Stomach (tissue), 8 donors: ENCODE measurements at regions not wholly inside any gene's neighbourhood (a gene's known extent, or its start where the extent isn't known, plus 50 kb on each side); places are given as distances from the start of the nearest gene placed in this dataset.
"Not testable (repeated sequence)": the region's sequence is repeated elsewhere in the genome, so short reads cannot be mapped to it uniquely, and the experiment has no call there.

Experiments used
- DNase-seq, 2 donors: peaks; one replicate each; pipeline versions ENCODE4 v3.0.0 to v3.0.0-alpha.2; 2013 to 2019
- H3K27ac ChIP-seq, 5 donors: fragments of 200-600 bp in 4 of 5; sonication (generic) in 4 of 5; one replicate each; pipeline ENCODE4 v1.5.1; 2013 to 2019; ENCODE audit warnings: mild to moderate bottlenecking in 1 of 5, moderate library complexity in 1 of 5
- H3K27me3 ChIP-seq, 3 donors: fragments of 200-600 bp; sonication (generic); one replicate each; pipeline ENCODE4 v1.5.1; 2017 to 2019; ENCODE audit warnings: mixed run types in 1 of 3
- H3K36me3 ChIP-seq, 4 donors: fragments of 200-600 bp; sonication (generic); 1 replicate in 3 of 4; 2 replicates in 1 of 4; pipeline ENCODE4 v1.5.1; 2016 to 2019
- H3K4me1 ChIP-seq, 4 donors: fragments of 200-600 bp; sonication (generic); one replicate each; pipeline ENCODE4 v1.5.1; 2016 to 2019
- H3K4me3 ChIP-seq, 4 donors: fragments of 200-600 bp; sonication (generic) in 3 of 4; one replicate each; pipeline ENCODE4 v1.5.1; 2016 to 2019; ENCODE audit warnings: mild to moderate bottlenecking in 1 of 4
- H3K9me3 ChIP-seq, 4 donors: fragments of 200-600 bp; sonication (generic); one replicate each; pipeline ENCODE4 v1.5.1; 2016 to 2019
- CTCF ChIP-seq, 7 experiments: fragments of 450-650 bp in 4 of 7; fragments of 200-600 bp in 3 of 7; sonication (generic) in 3 of 7; IDR thresholded peaks; one replicate each; pipeline ENCODE4 v1.5.1; 2016 to 2019; ENCODE audit warnings: antibody characterized with exemption in 7 of 7, control low read depth in 2 of 7, mild to moderate bottlenecking in 1 of 7
- EP300 ChIP-seq: sonication (generic); formaldehyde crosslinking; IDR thresholded peaks from one replicate; pipeline ENCODE4 v1.6.1; 2017; ENCODE audit warnings: antibody characterized with exemption
- POLR2A ChIP-seq, 4 donors: fragments of 450-650 bp; IDR thresholded peaks; one replicate each; pipeline ENCODE4 v1.6.1; 2016; ENCODE audit warnings: antibody characterized with exemption in 4 of 4, control low read depth in 2 of 4, mild to moderate bottlenecking in 1 of 4, moderate library complexity in 1 of 4
- POLR2AphosphoS5 ChIP-seq, 3 donors: sonication (generic); formaldehyde crosslinking; IDR thresholded peaks; one replicate each; pipeline ENCODE4 v1.6.1; 2016; ENCODE audit warnings: antibody characterized with exemption in 3 of 3
- WGBS, 5 donors: extraction: QIAGEN DNeasy Blood & Tissue Kit in 3 of 5; methylation state at CpG; one replicate each; pipeline versions ENCODE4 v1.1.5 to v1.1.7; 2013 to 2018; 5-methylcytosine and 5-hydroxymethylcytosine counted together
- intact Hi-C: fragments of 100-400 bp; cut with DNase I; formaldehyde crosslinking; loops from one replicate; pipeline ENCODE4 v1.15.1; 2023; ENCODE audit warnings: low total_unique reads
- donor health status: healthy with polysubstance abuse.
- donor health status: Bipolar disorder and iron deficiency.
- donor health status: healthy.

DNA sequence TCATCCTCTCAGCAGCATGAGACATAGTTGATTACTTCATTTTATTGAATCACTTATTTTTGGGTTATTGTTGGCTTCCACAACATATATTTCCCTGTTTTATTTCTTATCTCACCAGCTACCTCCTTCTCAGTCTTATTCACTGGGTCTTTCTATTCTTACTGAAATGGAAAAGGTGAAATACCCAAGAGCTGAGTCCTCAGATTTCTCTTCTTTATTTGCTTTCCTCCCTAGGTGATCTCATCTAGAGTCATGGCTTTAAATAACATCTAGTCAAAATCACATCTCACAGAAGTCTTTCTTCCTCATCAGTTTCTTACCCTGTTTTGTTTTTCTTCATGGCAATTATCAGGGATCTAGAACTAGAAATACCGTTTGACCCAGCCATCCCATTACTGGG is 105.0 kb upstream of the RBBP8 start:
- H3K4me3 ChIP-seq, result no peak overlapping the region
- TF ChIP-seq POLR2AphosphoS5 (IDR thresholded peaks at IDR 0.05) (no peak), CTCF (IDR thresholded peaks at IDR 0.05) (no peak), EP300 (no peak), POLR2A (IDR thresholded peaks at IDR 0.05) (no peak)
- no peaks in the 10 kb centered on the region for H3K4me1 ChIP-seq
- 74 to 90% (median 85%) methylated on average over 1 of the region's 1 CpG for WGBS, 5 donors
- intact Hi-C loops, result no loop called here
- no peak overlapping the region for H3K27ac ChIP-seq
- no peaks in the 10 kb centered on the region for H3K36me3 ChIP-seq
- no peak for DNase-seq
- H3K9me3 ChIP-seq, result no peaks in the 10 kb centered on the region
- no peaks in the 10 kb centered on the region for H3K27me3 ChIP-seq

DNA sequence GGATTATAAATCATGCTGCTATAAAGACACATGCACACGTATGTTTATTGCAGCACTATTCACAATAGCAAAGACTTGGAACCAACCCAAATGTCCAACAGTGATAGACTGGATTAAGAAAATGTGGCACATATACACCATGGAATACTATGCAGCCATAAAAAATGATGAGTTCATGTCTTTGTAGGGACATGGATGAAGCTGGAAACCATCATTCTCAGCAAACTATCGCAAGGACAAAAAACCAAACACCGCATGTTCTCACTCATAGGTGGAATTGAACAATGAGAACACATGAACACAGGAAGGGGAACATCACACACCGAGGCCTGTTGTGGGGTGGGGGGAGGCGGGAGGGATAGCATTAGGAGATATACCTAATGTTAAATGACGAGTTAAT is 104.5 kb upstream of the RBBP8 start:
- WGBS, 5 donors, result 80 to 96% (median 90%) methylated on average over 5 to 6 of the region's 6 CpGs
- H3K4me1 ChIP-seq, result not testable (repeated sequence)

GRCh38 chr18:22829781-22830180 is 103.3 kb upstream of the RBBP8 start:
- H3K9me3 ChIP-seq, result no peaks in the 10 kb centered on the region
- no peak for TF ChIP-seq POLR2A (IDR thresholded peaks at IDR 0.05)
- no peak for TF ChIP-seq EP300
- no peak for TF ChIP-seq POLR2AphosphoS5 (IDR thresholded peaks at IDR 0.05)
- no peak for TF ChIP-seq CTCF (IDR thresholded peaks at IDR 0.05)
- intact Hi-C loops, result no loop called here
- no peak overlapping the region for H3K27ac ChIP-seq
- H3K27me3 ChIP-seq, result no peaks in the 10 kb centered on the region
- no peaks in the 10 kb centered on the region for H3K4me1 ChIP-seq
- H3K4me3 ChIP-seq, result no peak overlapping the region
- no peaks in the 10 kb centered on the region for H3K36me3 ChIP-seq
- WGBS, 5 donors, result 61 to 70% (median 69%) methylated on average over 2 of the region's 2 CpGs
- DNase-seq, result no peak

More for the DNA sequence above, 104.5 kb upstream of the RBBP8 start:
- H3K27me3 ChIP-seq, H3K27ac ChIP-seq, H3K4me3 ChIP-seq, H3K9me3 ChIP-seq, H3K36me3 ChIP-seq, intact Hi-C loops, DNase-seq: not testable (repeated sequence)

DNA sequence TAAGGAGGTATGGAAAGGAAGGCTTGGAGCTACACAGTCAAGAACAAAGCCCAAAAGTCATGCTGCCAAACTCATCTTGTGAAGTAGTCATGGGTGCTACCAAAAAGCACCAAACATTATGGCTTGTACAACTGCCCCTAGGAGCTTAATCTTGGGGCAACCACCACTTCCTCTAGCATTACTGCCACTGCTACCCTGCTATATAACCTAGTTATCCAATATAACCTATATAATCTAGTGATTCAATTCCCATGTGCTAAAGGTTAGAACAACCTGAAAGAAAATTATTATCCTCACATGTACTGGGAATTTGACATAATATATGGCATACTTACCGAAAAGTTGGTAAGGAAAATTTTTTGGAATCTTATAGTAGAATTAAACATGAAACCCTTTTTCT is 102.6 kb upstream of the RBBP8 start:
- intact Hi-C loops, result no loop called here
- Histone ChIP-seq H3K36me3 (no peaks in the 10 kb centered on the region), H3K4me3 (no peak overlapping the region), H3K4me1 (no peaks in the 10 kb centered on the region), H3K27ac (no peak overlapping the region), H3K27me3 (no peaks in the 10 kb centered on the region), H3K9me3 (no peaks in the 10 kb centered on the region)
- no peak for DNase-seq
- no peak for TF ChIP-seq CTCF (IDR thresholded peaks at IDR 0.05)
- 91 to 98% (median 94%) methylated on average over 1 of the region's 1 CpG for WGBS, 5 donors

DNA sequence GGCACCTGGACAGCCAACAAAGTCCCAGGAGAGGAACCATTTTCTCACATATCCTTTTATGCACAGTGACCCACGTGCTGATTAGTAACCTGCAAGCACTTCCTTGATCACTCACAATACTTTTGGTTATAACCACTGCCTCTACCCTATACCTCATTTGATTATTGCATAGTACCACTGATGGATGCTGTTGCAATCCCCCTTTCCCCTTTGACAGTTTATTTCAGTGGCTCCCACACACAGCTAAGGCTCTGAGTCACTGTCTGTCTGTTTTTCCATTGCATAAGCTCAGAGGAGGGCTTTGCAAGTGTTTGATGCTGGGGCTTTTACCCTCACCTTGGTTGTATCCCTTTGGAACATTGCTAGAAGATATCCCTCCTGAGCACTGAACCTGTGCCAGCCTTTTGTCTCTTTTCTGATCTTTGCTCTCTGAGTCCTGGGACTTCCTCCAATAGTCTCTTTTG is 101.7 kb upstream of the RBBP8 start:
- DNase-seq, result no peak
- intact Hi-C loops, result no loop called here
- TF ChIP-seq CTCF (IDR thresholded peaks at IDR 0.05), result no peak
- TF ChIP-seq EP300, result no peak
- TF ChIP-seq POLR2AphosphoS5 (IDR thresholded peaks at IDR 0.05), result no peak

More for the DNA sequence above, 101.7 kb upstream of the RBBP8 start:
- 18 to 59% (median 32%) methylated on average over 1 of the region's 1 CpG for WGBS, 5 donors
- no peak overlapping the region for H3K27ac ChIP-seq
- no peaks in the 10 kb centered on the region for H3K27me3 ChIP-seq
- no peak overlapping the region for H3K4me3 ChIP-seq
- H3K36me3 ChIP-seq, result no peaks in the 10 kb centered on the region
- no peaks in the 10 kb centered on the region for H3K4me1 ChIP-seq
- no peaks in the 10 kb centered on the region for H3K9me3 ChIP-seq
